GM12864 (cell line): ENCODE measurements at regions not wholly inside any gene's neighbourhood (a gene's known extent, or its start where the extent isn't known, plus 50 kb on each side); places are given as distances from the start of the nearest gene placed in this dataset.

Experiments
- DNase-seq: peaks from one replicate; pipeline ENCODE4 v3.0.0-alpha.2; 2011; ENCODE audit warnings: low read depth
- H3K4me3 ChIP-seq: 2 replicates; pipeline ENCODE4 v1.5.1; 2011; ENCODE audit warnings: mild to moderate bottlenecking, low read depth, low read length, control low read depth
- TF ChIP-seq, protein P1 (sequence below): IDR thresholded peaks from 2 replicates; pipeline ENCODE4 v1.5.1; 2011; ENCODE audit warnings: low read depth, mild to moderate bottlenecking, moderate library complexity, low read length, control low read depth, inconsistent platforms; ENCODE audit errors: missing control alignments

DNA sequence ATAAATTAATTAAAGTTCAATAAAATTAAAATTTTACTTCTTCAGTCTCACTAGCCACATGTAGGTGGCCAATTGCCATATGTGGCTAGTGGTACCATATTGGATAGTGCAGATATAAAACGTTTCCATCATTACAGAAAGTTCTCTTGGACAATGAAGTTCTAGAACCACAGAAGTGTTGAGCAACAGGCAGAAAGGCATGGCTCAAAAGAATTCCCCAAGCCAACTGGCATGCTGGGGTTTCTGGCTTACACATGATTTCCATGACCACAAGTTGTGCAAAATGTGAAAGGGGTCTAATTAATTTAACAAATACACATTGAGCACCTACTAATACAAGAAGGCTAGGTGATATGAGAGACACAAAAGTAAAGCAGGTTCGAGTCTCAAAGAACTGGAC, 72.2 kb upstream of the CDC42BPA start:
- TF ChIP-seq, protein P1, sequence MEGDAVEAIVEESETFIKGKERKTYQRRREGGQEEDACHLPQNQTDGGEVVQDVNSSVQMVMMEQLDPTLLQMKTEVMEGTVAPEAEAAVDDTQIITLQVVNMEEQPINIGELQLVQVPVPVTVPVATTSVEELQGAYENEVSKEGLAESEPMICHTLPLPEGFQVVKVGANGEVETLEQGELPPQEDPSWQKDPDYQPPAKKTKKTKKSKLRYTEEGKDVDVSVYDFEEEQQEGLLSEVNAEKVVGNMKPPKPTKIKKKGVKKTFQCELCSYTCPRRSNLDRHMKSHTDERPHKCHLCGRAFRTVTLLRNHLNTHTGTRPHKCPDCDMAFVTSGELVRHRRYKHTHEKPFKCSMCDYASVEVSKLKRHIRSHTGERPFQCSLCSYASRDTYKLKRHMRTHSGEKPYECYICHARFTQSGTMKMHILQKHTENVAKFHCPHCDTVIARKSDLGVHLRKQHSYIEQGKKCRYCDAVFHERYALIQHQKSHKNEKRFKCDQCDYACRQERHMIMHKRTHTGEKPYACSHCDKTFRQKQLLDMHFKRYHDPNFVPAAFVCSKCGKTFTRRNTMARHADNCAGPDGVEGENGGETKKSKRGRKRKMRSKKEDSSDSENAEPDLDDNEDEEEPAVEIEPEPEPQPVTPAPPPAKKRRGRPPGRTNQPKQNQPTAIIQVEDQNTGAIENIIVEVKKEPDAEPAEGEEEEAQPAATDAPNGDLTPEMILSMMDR: no peak
- no peak overlapping the region for H3K4me3 ChIP-seq
- DNase-seq: no peak

DNA sequence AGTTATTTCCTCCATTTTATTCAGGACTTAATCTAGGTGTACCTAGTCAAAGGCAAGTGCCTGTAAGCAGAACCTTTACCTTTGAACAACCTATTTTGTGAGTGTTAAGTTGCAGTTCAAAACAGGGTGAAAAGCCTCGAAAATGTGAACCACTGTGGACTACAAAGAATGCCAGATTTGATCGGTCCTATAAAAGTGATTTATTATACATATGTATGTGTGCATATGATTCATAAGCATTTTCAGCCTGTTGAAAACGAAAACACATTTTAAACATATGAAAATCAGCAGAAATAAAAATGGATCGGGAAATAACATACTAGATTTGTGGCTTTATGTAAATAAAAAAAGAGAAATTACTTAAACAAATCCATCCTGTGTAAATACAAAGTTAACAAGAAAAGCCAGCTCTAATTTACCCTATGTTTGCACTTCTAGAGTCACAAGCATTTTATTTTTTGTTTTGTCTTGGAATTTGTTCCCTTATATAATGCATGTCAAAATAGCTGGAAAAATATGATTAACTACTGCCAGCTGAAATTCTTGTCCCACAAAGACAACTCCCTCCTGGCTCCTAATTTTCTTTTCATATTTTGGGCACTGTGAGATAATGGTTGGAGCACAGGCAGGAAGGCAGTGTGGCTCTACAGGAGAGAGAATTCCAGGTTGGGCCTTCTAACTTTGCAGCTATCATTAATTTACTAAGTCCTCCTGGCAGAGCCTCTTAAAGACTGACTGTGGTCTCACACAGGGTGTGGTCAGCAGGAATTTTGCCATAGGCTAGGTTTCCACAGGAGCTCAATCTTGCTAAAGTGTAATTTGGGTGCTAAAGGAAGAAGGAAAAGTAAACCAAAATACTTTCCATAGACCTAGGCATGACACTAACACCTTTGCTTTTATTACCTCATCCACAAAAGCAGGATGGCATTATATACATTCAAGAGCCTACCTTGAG, 70.2 kb upstream of the CDC42BPA start:
- no peak for DNase-seq
- TF ChIP-seq, protein P1: no peak
- no peak overlapping the region for H3K4me3 ChIP-seq

DNA sequence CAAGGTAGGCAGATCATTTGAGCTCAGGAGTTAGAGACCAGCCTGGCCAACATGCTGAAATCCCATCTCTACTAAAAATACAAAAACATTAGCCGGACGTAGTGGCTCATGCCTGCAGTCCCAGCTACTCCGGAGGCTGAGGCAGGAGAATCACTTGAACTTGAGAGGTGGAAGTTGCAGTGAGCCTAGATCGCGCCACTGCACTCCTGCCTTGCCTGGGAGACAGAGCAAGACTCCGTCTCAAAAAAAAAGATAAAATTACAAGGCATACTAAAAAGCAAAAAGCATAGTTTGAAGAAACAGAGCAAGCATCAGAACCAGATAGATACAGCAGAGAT, 61.2 kb upstream of the CDC42BPA start:
- no peak for DNase-seq
- H3K4me3 ChIP-seq: no peak overlapping the region
- TF ChIP-seq, protein P1: no peak

DNA sequence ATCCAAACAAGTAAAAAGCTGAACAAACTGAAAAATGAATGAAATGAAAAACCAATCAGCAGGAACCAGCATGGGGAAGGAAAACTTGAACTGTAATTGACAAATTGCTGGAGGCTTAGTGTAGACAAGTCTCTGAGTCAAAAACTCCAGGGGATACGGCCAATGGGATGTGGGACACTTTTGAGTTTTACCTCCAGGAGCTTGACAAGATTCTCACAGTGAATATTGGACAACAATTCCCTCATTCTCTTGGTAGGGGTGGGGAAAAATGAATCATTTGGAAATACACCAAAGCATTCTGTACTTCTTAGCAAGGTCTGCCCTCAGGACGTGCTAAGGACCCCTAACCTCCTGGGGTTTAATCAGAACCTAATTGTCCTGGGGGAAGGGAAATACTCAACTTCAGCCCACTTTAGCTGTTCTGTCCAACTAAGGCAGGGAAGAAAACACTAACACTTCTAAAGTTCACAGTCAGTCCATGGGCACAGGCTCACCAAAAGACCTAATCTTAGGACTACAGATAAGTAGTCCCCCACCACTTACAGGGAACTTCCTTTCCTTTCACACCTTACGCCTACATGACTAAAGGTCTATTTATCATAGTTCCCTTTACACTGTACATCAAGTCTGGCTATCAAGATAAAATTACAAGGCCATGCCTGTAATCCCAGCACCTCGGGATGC, 60.7 kb upstream of the CDC42BPA start:
- TF ChIP-seq, protein P1: no peak
- no peak overlapping the region for H3K4me3 ChIP-seq
- no peak for DNase-seq

DNA sequence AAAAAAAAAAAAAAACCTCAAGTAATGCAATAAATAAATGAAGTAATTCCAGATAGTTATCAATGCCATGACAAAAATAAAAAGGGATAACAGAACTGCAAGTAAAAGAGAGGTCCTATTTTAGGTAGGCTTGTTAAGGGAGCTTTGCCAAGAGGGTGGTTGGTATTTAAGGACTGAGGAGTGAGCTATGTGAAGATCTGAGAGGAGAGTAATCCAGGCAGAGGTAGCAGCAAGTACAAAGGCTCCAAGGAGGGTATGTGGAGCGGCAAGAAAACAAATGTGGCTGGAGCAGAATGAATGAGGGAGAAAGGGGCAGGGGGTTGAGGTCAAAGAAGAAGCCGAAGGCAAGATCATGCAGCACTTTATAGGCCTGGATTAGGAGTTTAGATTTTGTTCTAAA, 59.9 kb upstream of the CDC42BPA start:
- no peak overlapping the region for H3K4me3 ChIP-seq
- DNase-seq: no peak
- TF ChIP-seq, protein P1: no peak

DNA sequence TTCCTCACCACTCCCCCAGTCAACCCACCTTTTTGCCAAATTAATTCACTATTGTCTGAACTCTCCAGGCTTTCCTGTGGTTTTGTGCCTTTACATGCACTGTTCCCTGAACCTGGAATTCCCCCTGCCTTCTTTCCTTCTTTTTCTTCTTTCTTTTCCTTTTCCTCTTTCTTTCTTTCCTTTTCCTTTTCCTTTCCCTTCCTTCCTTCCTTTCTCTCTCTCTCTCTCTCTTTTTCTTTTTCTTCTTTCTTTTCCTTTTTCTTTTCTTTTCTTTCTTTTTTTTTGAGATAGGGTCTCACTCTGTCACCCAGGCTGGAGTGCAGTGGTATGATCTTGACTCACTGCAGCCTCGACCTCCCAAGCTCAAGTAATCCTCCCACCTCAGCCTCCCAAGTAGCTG, 56.6 kb upstream of the CDC42BPA start:
- TF ChIP-seq, protein P1: no peak
- no peak for DNase-seq
- H3K4me3 ChIP-seq: no peak overlapping the region
